ENCODE measurements at regions not wholly inside any gene's neighbourhood (a gene's known extent, or its start where the extent isn't known, plus 50 kb on each side); places are given as distances from the start of the nearest gene placed in this dataset.

GRCh38 chr9:73054091-73054490, 97.6 kb upstream of the ANXA1 start:
- Histone ChIP-seq H2AFZ (peak overlapping the region; percentile 53; the same call in 1 of the 2 replicates), H3F3A (replicated peaks; ENCODE audit: low read depth) (no peaks in the 10 kb centered on the region), H3K79me2 (replicated peaks; ENCODE audit: insufficient read depth) (no peaks in the 10 kb centered on the region), H3K9me2 (ENCODE audit: insufficient read depth) (peaks cover 4% of the 10 kb centered on the region; the same call in 1 of the 2 replicates), H3K27me3 (ENCODE audit: insufficient read depth) (no peaks in the 10 kb centered on the region), H3K36me3 (ENCODE audit: insufficient read depth) (no peaks in the 10 kb centered on the region), H3K4me1 (ENCODE audit: insufficient read depth) (peaks cover 40% of the 10 kb centered on the region), H3K4me2 (no peak overlapping the region), H4K20me1 (replicated peaks; ENCODE audit: insufficient read depth) (no peaks in the 10 kb centered on the region), H3K27ac (ENCODE audit: low read depth) (no peak overlapping the region), H3K4me3 (no peak overlapping the region)
- H3K9me3 Mint-ChIP-seq = no peaks in the 10 kb centered on the region
- ATAC-seq (no peak), DNase-seq (ENCODE audit: low spot score) (no peak)
- H3K4me1 Mint-ChIP-seq = peaks cover 34% of the 10 kb centered on the region
- no peak for TF ChIP-seq NANOG (IDR thresholded peaks at IDR 0.05; ENCODE audit: borderline replicate concordance)
- TF ChIP-seq CREB1 (CRISPR knock-in tag; IDR thresholded peaks at IDR 0.05; ENCODE audit: low read depth) = no peak
- TF ChIP-seq, protein P1, sequence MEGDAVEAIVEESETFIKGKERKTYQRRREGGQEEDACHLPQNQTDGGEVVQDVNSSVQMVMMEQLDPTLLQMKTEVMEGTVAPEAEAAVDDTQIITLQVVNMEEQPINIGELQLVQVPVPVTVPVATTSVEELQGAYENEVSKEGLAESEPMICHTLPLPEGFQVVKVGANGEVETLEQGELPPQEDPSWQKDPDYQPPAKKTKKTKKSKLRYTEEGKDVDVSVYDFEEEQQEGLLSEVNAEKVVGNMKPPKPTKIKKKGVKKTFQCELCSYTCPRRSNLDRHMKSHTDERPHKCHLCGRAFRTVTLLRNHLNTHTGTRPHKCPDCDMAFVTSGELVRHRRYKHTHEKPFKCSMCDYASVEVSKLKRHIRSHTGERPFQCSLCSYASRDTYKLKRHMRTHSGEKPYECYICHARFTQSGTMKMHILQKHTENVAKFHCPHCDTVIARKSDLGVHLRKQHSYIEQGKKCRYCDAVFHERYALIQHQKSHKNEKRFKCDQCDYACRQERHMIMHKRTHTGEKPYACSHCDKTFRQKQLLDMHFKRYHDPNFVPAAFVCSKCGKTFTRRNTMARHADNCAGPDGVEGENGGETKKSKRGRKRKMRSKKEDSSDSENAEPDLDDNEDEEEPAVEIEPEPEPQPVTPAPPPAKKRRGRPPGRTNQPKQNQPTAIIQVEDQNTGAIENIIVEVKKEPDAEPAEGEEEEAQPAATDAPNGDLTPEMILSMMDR (conservative IDR thresholded peaks at IDR 0.05; ENCODE audit: low read depth in 2 of 2) = no peak
- TF ChIP-seq ETS1 (IDR thresholded peaks at IDR 0.05) = no peak
- TF ChIP-seq ZNF114 (CRISPR knock-in tag; IDR thresholded peaks at IDR 0.05) = no peak
- TF ChIP-seq POLR2AphosphoS5 (IDR thresholded peaks at IDR 0.05; ENCODE audit: low read depth) = no peak
- no peak for TF ChIP-seq JUNB (IDR thresholded peaks at IDR 0.05; ENCODE audit: unreplicated experiment)
- no peak for TF ChIP-seq REST (IDR thresholded peaks at IDR 0.05; ENCODE audit: unreplicated experiment)
- no peak for TF ChIP-seq EZH2 (IDR thresholded peaks at IDR 0.05; ENCODE audit: low read depth, unreplicated experiment)
- TF ChIP-seq ZNF462 (CRISPR knock-in tag; IDR thresholded peaks at IDR 0.05) = no peak
- no peak for TF ChIP-seq ZNF331 (CRISPR knock-in tag; IDR thresholded peaks at IDR 0.05; ENCODE audit: low read depth)
- TF ChIP-seq STAT1 (IDR thresholded peaks at IDR 0.05; ENCODE audit: unreplicated experiment) = no peak
- no peak for TF ChIP-seq EZH2phosphoT487 (IDR thresholded peaks at IDR 0.05; ENCODE audit: unreplicated experiment)
- H3K27me3 Mint-ChIP-seq (ENCODE audit: insufficient read depth, low read depth, poor library complexity) = no peaks in the 10 kb centered on the region
- no peak overlapping the region; the same call in 1 of the 2 replicates for H3K27ac Mint-ChIP-seq
- H3K36me3 Mint-ChIP-seq (ENCODE audit: low read depth) = no peaks in the 10 kb centered on the region
- H3K4me3 Mint-ChIP-seq = no peak overlapping the region
